Natural killer cell (primary cell): ENCODE measurements at regions not wholly inside any gene's neighbourhood (a gene's known extent, or its start where the extent isn't known, plus 50 kb on each side); places are given as distances from the start of the nearest gene placed in this dataset.

Experiments
- ATAC-seq, 3 donors: fragments of 150-1000 bp in 2 of 3; fragments of 200-7000 bp in 1 of 3; cut with Tn5 transposase; 1 replicate in 1 of 3; 2 replicates in 2 of 3; pipeline ENCODE4 v1.10.0; 2021; ENCODE audit warnings: mild to moderate bottlenecking in 2 of 3, moderate library complexity in 2 of 3
- DNase-seq, 2 donors: peaks; one replicate each; pipeline versions ENCODE4 v3.0.0 to v3.0.0-alpha.2; 2013 to 2021; ENCODE audit warnings: mixed read lengths in 1 of 2
- H3K27ac ChIP-seq: one replicate; pipeline ENCODE4 v1.5.1; 2013; ENCODE audit warnings: mild to moderate bottlenecking, low read length
- H3K27me3 ChIP-seq: one replicate; pipeline ENCODE4 v1.6.1; 2013; ENCODE audit warnings: low read length; ENCODE audit not compliant: control insufficient read depth, insufficient read depth
- H3K36me3 ChIP-seq: one replicate; pipeline ENCODE4 v1.6.1; 2013; ENCODE audit warnings: low read length; ENCODE audit not compliant: control insufficient read depth, insufficient read depth
- H3K4me1 ChIP-seq: one replicate; pipeline ENCODE4 v1.6.1; 2013; ENCODE audit warnings: low read length; ENCODE audit not compliant: control insufficient read depth, insufficient read depth
- H3K4me3 ChIP-seq: one replicate; pipeline ENCODE4 v1.5.1; 2013; ENCODE audit warnings: low read length
- H3K9me3 ChIP-seq: one replicate; pipeline ENCODE4 v1.6.1; 2013; ENCODE audit warnings: low read length; ENCODE audit not compliant: control insufficient read depth, insufficient read depth
- H3K27ac Mint-ChIP-seq, 2 donors: one replicate each; pipeline ENCODE4 v1.8.0; 2022; ENCODE audit warnings: mild to moderate bottlenecking in 2 of 2, mixed read lengths in 2 of 2, moderate library complexity in 1 of 2
- H3K27me3 Mint-ChIP-seq, 2 donors: one replicate each; pipeline ENCODE4 v1.8.0; 2022; ENCODE audit warnings: low read depth in 2 of 2, mixed read lengths in 2 of 2
- H3K36me3 Mint-ChIP-seq: one replicate; pipeline ENCODE4 v1.8.0; 2022; ENCODE audit warnings: mixed read lengths
- H3K4me1 Mint-ChIP-seq, 2 donors: one replicate each; pipeline ENCODE4 v1.8.0; 2022; ENCODE audit warnings: mixed read lengths in 2 of 2
- H3K4me3 Mint-ChIP-seq: one replicate; pipeline ENCODE4 v1.8.0; 2022; ENCODE audit warnings: mild to moderate bottlenecking, moderate library complexity, mixed read lengths
- H3K9me3 Mint-ChIP-seq, 2 donors: one replicate each; pipeline ENCODE4 v1.8.0; 2022; ENCODE audit warnings: mixed read lengths in 2 of 2
- CTCF ChIP-seq: fragments of 200-600 bp; IDR thresholded peaks from one replicate; pipeline ENCODE4 v1.8.0; 2022; ENCODE audit warnings: antibody characterized with exemption
- WGBS: methylation state at CpG from one replicate; pipeline ENCODE4 v1.1.7; 2013; ENCODE audit warnings: missing lambda C conversion rate; ENCODE audit not compliant: insufficient coverage; 5-methylcytosine and 5-hydroxymethylcytosine counted together
- intact Hi-C: fragments of 100-400 bp; cut with micrococcal nuclease; formaldehyde crosslinking; loops from one replicate; pipeline ENCODE4 v1.14.2; 2022

- H3K4me1 Mint-ChIP-seq, result no peaks in the 10 kb centered on the region
- H3K27ac Mint-ChIP-seq, result no peak overlapping the region
- H3K4me1 ChIP-seq, result no peaks in the 10 kb centered on the region
- ATAC-seq, result no peak
- no peaks in the 10 kb centered on the region for H3K36me3 ChIP-seq
- no peaks in the 10 kb centered on the region for H3K36me3 Mint-ChIP-seq
- no peak overlapping the region for H3K27ac ChIP-seq
- intact Hi-C loops, result no loop called here
- H3K27me3 ChIP-seq, result no peaks in the 10 kb centered on the region
- WGBS, result 96% methylated on average over 3 of the region's 3 CpGs
- no peak overlapping the region for H3K4me3 ChIP-seq
- no peaks in the 10 kb centered on the region for H3K27me3 Mint-ChIP-seq
- H3K9me3 Mint-ChIP-seq, result peaks cover 0 to 15% of the 10 kb centered on the region in 2 donors
- H3K4me3 Mint-ChIP-seq, result no peak overlapping the region
- no peak for DNase-seq
- no peaks in the 10 kb centered on the region for H3K9me3 ChIP-seq
- no peak for TF ChIP-seq CTCF
These were observed 1359.6 kb downstream of the FSCB start for GRCh38 chr14:43147485-43147884.

- TF ChIP-seq CTCF, result no peak
- Histone ChIP-seq H3K36me3 (no peaks in the 10 kb centered on the region), H3K4me1 (no peaks in the 10 kb centered on the region), H3K27ac (no peak overlapping the region), H3K4me3 (no peak overlapping the region), H3K9me3 (peaks cover 4% of the 10 kb centered on the region), H3K27me3 (no peaks in the 10 kb centered on the region)
- no peak for DNase-seq
- Mint-ChIP-seq H3K27me3 (no peaks in the 10 kb centered on the region), H3K4me3 (no peak overlapping the region), H3K27ac (no peak overlapping the region), H3K4me1 (no peaks in the 10 kb centered on the region), H3K9me3 (peaks cover 0 to 18% of the 10 kb centered on the region in 2 donors), H3K36me3 (no peaks in the 10 kb centered on the region)
- WGBS, result no CpG with 5 or more reads among the region's 2 CpGs
- intact Hi-C loops, result no loop called here
- ATAC-seq, result no peak
These were observed 1361.7 kb downstream of the FSCB start for GRCh38 chr14:43145361-43145760.

GRCh38 chr14:43143106-43143505 lies 1364.0 kb downstream of the FSCB start:
- Mint-ChIP-seq H3K4me1 (no peaks in the 10 kb centered on the region), H3K9me3 (peaks cover 2 to 29% of the 10 kb centered on the region in 2 donors), H3K27me3 (no peaks in the 10 kb centered on the region), H3K36me3 (no peaks in the 10 kb centered on the region), H3K27ac (no peak overlapping the region), H3K4me3 (no peak overlapping the region)
- no peak for DNase-seq
- Histone ChIP-seq H3K27me3 (no peaks in the 10 kb centered on the region), H3K27ac (no peak overlapping the region), H3K4me3 (no peak overlapping the region), H3K36me3 (no peaks in the 10 kb centered on the region), H3K4me1 (no peaks in the 10 kb centered on the region), H3K9me3 (peaks cover 4% of the 10 kb centered on the region)
- no peak for TF ChIP-seq CTCF
- ATAC-seq, result no peak
- intact Hi-C loops, result no loop called here
- WGBS, result 80% methylated on average over 1 of the region's 2 CpGs

- Histone ChIP-seq H3K4me1 (no peaks in the 10 kb centered on the region), H3K27me3 (no peaks in the 10 kb centered on the region), H3K4me3 (no peak overlapping the region), H3K36me3 (no peaks in the 10 kb centered on the region), H3K27ac (no peak overlapping the region), H3K9me3 (peaks cover 4% of the 10 kb centered on the region)
- Mint-ChIP-seq H3K27ac (no peak overlapping the region), H3K4me1 (no peaks in the 10 kb centered on the region), H3K36me3 (no peaks in the 10 kb centered on the region), H3K9me3 (peaks cover 4 to 29% of the 10 kb centered on the region in 2 donors), H3K4me3 (no peak overlapping the region), H3K27me3 (no peaks in the 10 kb centered on the region)
- no peak for DNase-seq
- TF ChIP-seq CTCF, result no peak
- ATAC-seq, result no peak
- intact Hi-C loops, result no loop called here
- 93% methylated on average over 17 of the region's 17 CpGs for WGBS
These were observed 1365.4 kb downstream of the FSCB start for GRCh38 chr14:43141636-43142191.
